Activated CD4-positive, alpha-beta memory T cell treated with anti-CD3 and anti-CD28 coated beads for 36 hours (primary cell): ENCODE measurements at regions not wholly inside any gene's neighbourhood (a gene's known extent, or its start where the extent isn't known, plus 50 kb on each side); places are given as distances from the start of the nearest gene placed in this dataset.

ENCODE experiments used
- CTCF ChIA-PET: fragments of 350-600 bp; sonication (Branson Sonifier 250); formaldehyde crosslinking; loops from one replicate; lab custom pipeline; 2021; ENCODE audit warnings: antibody characterized with exemption, inconsistent platforms; lab: Charles Lee
- POLR2A ChIA-PET: fragments of 350-600 bp; sonication (Branson Sonifier 250); formaldehyde crosslinking; loops from one replicate; lab custom pipeline; 2021; ENCODE audit warnings: antibody characterized with exemption; lab: Charles Lee
- DNase-seq: peaks from one replicate; pipeline ENCODE4 v3.0.0-alpha.2; 2020
- H3K27ac Mint-ChIP-seq: one replicate; pipeline ENCODE4 v1.8.0; 2021; ENCODE audit warnings: mixed read lengths
- H3K27me3 Mint-ChIP-seq: one replicate; pipeline ENCODE4 v1.8.0; 2021; ENCODE audit warnings: mixed read lengths
- H3K36me3 Mint-ChIP-seq: one replicate; pipeline ENCODE4 v1.8.0; 2021; ENCODE audit warnings: mixed read lengths
- H3K4me1 Mint-ChIP-seq: one replicate; pipeline ENCODE4 v1.8.0; 2021; ENCODE audit warnings: low read depth, mixed read lengths
- H3K4me3 Mint-ChIP-seq: one replicate; pipeline ENCODE4 v1.8.0; 2021; ENCODE audit warnings: mild to moderate bottlenecking, mixed read lengths
- H3K9me3 Mint-ChIP-seq: one replicate; pipeline ENCODE4 v1.8.0; 2021; ENCODE audit warnings: mixed read lengths
- intact Hi-C: fragments of 100-400 bp; cut with micrococcal nuclease; formaldehyde crosslinking; loops from one replicate; pipeline ENCODE4 v1.15.1; 2023

GRCh38 chr18:40423291-40423690, 1531.7 kb upstream of the PIK3C3 start:
- POLR2A ChIA-PET = no interaction called here
- intact Hi-C loops = no loop called here
- Mint-ChIP-seq H3K4me1 (no peaks in the 10 kb centered on the region), H3K27me3 (no peaks in the 10 kb centered on the region), H3K27ac (no peak overlapping the region), H3K36me3 (no peaks in the 10 kb centered on the region), H3K4me3 (no peak overlapping the region), H3K9me3 (peaks cover 20% of the 10 kb centered on the region)
- DNase-seq = no peak
- CTCF ChIA-PET = no interaction called here

GRCh38 chr18:40420675-40421074, 1534.4 kb upstream of the PIK3C3 start:
- H3K4me1 Mint-ChIP-seq = no peaks in the 10 kb centered on the region
- H3K4me3 Mint-ChIP-seq = no peak overlapping the region
- H3K9me3 Mint-ChIP-seq = peaks cover 25% of the 10 kb centered on the region
- POLR2A ChIA-PET = no interaction called here
- H3K36me3 Mint-ChIP-seq = no peaks in the 10 kb centered on the region
- no peaks in the 10 kb centered on the region for H3K27me3 Mint-ChIP-seq
- no peak for DNase-seq
- intact Hi-C loops = no loop called here
- no peak overlapping the region for H3K27ac Mint-ChIP-seq
- CTCF ChIA-PET = no interaction called here

- no peak overlapping the region for H3K27ac Mint-ChIP-seq
- ChIA-PET CTCF (no interaction called here), POLR2A (no interaction called here)
- H3K4me3 Mint-ChIP-seq = no peak overlapping the region
- no peaks in the 10 kb centered on the region for H3K27me3 Mint-ChIP-seq
- intact Hi-C loops = no loop called here
- no peaks in the 10 kb centered on the region for H3K4me1 Mint-ChIP-seq
- H3K36me3 Mint-ChIP-seq = no peaks in the 10 kb centered on the region
- peaks cover 19% of the 10 kb centered on the region for H3K9me3 Mint-ChIP-seq
- no peak for DNase-seq
Measured at GRCh38 chr18:40417501-40417900, 1537.5 kb upstream of the PIK3C3 start.

GRCh38 chr18:40415821-40416220, 1539.2 kb upstream of the PIK3C3 start:
- intact Hi-C loops = no loop called here
- Mint-ChIP-seq H3K27ac (no peak overlapping the region), H3K36me3 (no peaks in the 10 kb centered on the region), H3K9me3 (peaks cover 16% of the 10 kb centered on the region), H3K27me3 (no peaks in the 10 kb centered on the region), H3K4me3 (no peak overlapping the region), H3K4me1 (no peaks in the 10 kb centered on the region)
- ChIA-PET POLR2A (interaction anchor here (0.7 kb wide), 1 partner anchor 22 kb away, joined by 3 read pairs; no protein-coding TSS in a partner anchor), CTCF (no interaction called here)
- no peak for DNase-seq

GRCh38 chr18:40415176-40415791, 1539.8 kb upstream of the PIK3C3 start:
- no peak overlapping the region for H3K27ac Mint-ChIP-seq
- H3K4me1 Mint-ChIP-seq = no peaks in the 10 kb centered on the region
- intact Hi-C loops = no loop called here
- peaks cover 16% of the 10 kb centered on the region for H3K9me3 Mint-ChIP-seq
- H3K27me3 Mint-ChIP-seq = no peaks in the 10 kb centered on the region
- ChIA-PET POLR2A (interaction anchor here (0.7 kb wide), 1 partner anchor 21 kb away, joined by 3 read pairs; no protein-coding TSS in a partner anchor), CTCF (no interaction called here)
- H3K36me3 Mint-ChIP-seq = no peaks in the 10 kb centered on the region
- no peak overlapping the region for H3K4me3 Mint-ChIP-seq
- no peak for DNase-seq

- Mint-ChIP-seq H3K4me1 (no peaks in the 10 kb centered on the region), H3K36me3 (no peaks in the 10 kb centered on the region), H3K9me3 (peaks cover 8% of the 10 kb centered on the region), H3K4me3 (no peak overlapping the region), H3K27ac (no peak overlapping the region), H3K27me3 (no peaks in the 10 kb centered on the region)
- no peak for DNase-seq
- intact Hi-C loops = no loop called here
- CTCF ChIA-PET = no interaction called here
- POLR2A ChIA-PET = no interaction called here
Measured at GRCh38 chr18:40414155-40414754, 1540.8 kb upstream of the PIK3C3 start.

- ChIA-PET POLR2A (no interaction called here), CTCF (no interaction called here)
- Mint-ChIP-seq H3K36me3 (no peaks in the 10 kb centered on the region), H3K27ac (no peak overlapping the region), H3K4me1 (no peaks in the 10 kb centered on the region), H3K27me3 (no peaks in the 10 kb centered on the region), H3K4me3 (no peak overlapping the region), H3K9me3 (peaks cover 7% of the 10 kb centered on the region)
- no peak for DNase-seq
- intact Hi-C loops = no loop called here
Measured at GRCh38 chr18:40413160-40413559, 1541.9 kb upstream of the PIK3C3 start.

GRCh38 chr18:40412410-40412809, 1542.6 kb upstream of the PIK3C3 start:
- H3K27ac Mint-ChIP-seq = no peak overlapping the region
- no peak for DNase-seq
- H3K36me3 Mint-ChIP-seq = no peaks in the 10 kb centered on the region
- CTCF ChIA-PET = no interaction called here
- H3K9me3 Mint-ChIP-seq = peaks cover 10% of the 10 kb centered on the region
- no peaks in the 10 kb centered on the region for H3K4me1 Mint-ChIP-seq
- intact Hi-C loops = no loop called here
- POLR2A ChIA-PET = no interaction called here
- H3K27me3 Mint-ChIP-seq = no peaks in the 10 kb centered on the region
- no peak overlapping the region for H3K4me3 Mint-ChIP-seq

GRCh38 chr18:40407909-40408308, 1547.1 kb upstream of the PIK3C3 start:
- Mint-ChIP-seq H3K27ac (no peak overlapping the region), H3K9me3 (peaks cover 13% of the 10 kb centered on the region), H3K36me3 (no peaks in the 10 kb centered on the region), H3K27me3 (no peaks in the 10 kb centered on the region), H3K4me3 (no peak overlapping the region), H3K4me1 (no peaks in the 10 kb centered on the region)
- no peak for DNase-seq
- intact Hi-C loops = no loop called here
- CTCF ChIA-PET = no interaction called here
- POLR2A ChIA-PET = no interaction called here

GRCh38 chr18:40404284-40404683, 1550.8 kb upstream of the PIK3C3 start:
- ChIA-PET CTCF (no interaction called here), POLR2A (no interaction called here)
- intact Hi-C loops = no loop called here
- H3K27ac Mint-ChIP-seq = no peak overlapping the region
- H3K4me3 Mint-ChIP-seq = no peak overlapping the region
- peaks cover 18% of the 10 kb centered on the region for H3K9me3 Mint-ChIP-seq
- H3K36me3 Mint-ChIP-seq = no peaks in the 10 kb centered on the region
- H3K4me1 Mint-ChIP-seq = no peaks in the 10 kb centered on the region
- DNase-seq = no peak
- H3K27me3 Mint-ChIP-seq = no peaks in the 10 kb centered on the region

GRCh38 chr18:40402052-40402451, 1553.0 kb upstream of the PIK3C3 start:
- Mint-ChIP-seq H3K9me3 (peaks cover 15% of the 10 kb centered on the region), H3K27me3 (no peaks in the 10 kb centered on the region), H3K27ac (no peak overlapping the region), H3K36me3 (no peaks in the 10 kb centered on the region), H3K4me3 (no peak overlapping the region), H3K4me1 (no peaks in the 10 kb centered on the region)
- DNase-seq = no peak
- intact Hi-C loops = no loop called here
- ChIA-PET POLR2A (no interaction called here), CTCF (no interaction called here)

- intact Hi-C loops = no loop called here
- H3K9me3 Mint-ChIP-seq = peaks cover 24% of the 10 kb centered on the region
- H3K36me3 Mint-ChIP-seq = no peaks in the 10 kb centered on the region
- no peak overlapping the region for H3K4me3 Mint-ChIP-seq
- POLR2A ChIA-PET = no interaction called here
- H3K27me3 Mint-ChIP-seq = no peaks in the 10 kb centered on the region
- CTCF ChIA-PET = no interaction called here
- no peak overlapping the region for H3K27ac Mint-ChIP-seq
- no peak for DNase-seq
- H3K4me1 Mint-ChIP-seq = no peaks in the 10 kb centered on the region
Measured at GRCh38 chr18:40388121-40388520, 1566.9 kb upstream of the PIK3C3 start.

GRCh38 chr18:40387130-40387787, 1567.8 kb upstream of the PIK3C3 start:
- Mint-ChIP-seq H3K36me3 (no peaks in the 10 kb centered on the region), H3K9me3 (peaks cover 21% of the 10 kb centered on the region), H3K4me1 (no peaks in the 10 kb centered on the region), H3K4me3 (no peak overlapping the region), H3K27me3 (no peaks in the 10 kb centered on the region), H3K27ac (no peak overlapping the region)
- DNase-seq = no peak
- POLR2A ChIA-PET = no interaction called here
- intact Hi-C loops = no loop called here
- CTCF ChIA-PET = no interaction called here
